HT-29 (cell line): ENCODE measurements at regions not wholly inside any gene's neighbourhood (a gene's known extent, or its start where the extent isn't known, plus 50 kb on each side); places are given as distances from the start of the nearest gene placed in this dataset.

ENCODE experiments used
- DNase-seq: peaks from one replicate; pipeline ENCODE4 v3.0.0-alpha.2; 2015; ENCODE audit warnings: low spot score

- no peak for DNase-seq
These were observed 296.2 kb upstream of the SKOR2 start for GRCh38 chr18:47547539-47548202.

DNA sequence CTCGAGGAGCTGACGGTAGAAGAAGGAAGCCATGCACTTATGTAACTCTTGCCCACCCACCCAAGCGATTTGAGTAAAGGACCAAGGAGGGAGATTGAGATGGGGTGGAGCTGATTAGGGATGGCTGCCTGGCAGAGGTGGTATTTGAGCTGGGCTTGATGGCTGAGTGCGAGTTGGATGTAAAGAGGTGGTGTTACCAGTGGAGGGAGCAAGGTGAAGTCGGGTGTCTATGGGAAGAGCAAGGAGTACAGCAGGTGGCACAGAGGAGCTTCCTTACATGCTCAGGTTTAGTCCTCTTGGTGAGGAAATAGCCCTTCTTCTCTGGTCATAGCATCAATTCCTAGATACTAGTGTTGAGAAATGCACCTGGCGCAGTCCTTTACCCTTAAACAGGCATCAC is 294.2 kb upstream of the SKOR2 start:
- DNase-seq: peak; percentile 6

- DNase-seq: no peak
These were observed 291.6 kb upstream of the SKOR2 start for GRCh38 chr18:47543080-47543479.

- no peak for DNase-seq
These were observed 291.1 kb upstream of the SKOR2 start for GRCh38 chr18:47542551-47542950.

GRCh38 chr18:47531717-47532116 is 280.3 kb upstream of the SKOR2 start:
- no peak for DNase-seq

DNA sequence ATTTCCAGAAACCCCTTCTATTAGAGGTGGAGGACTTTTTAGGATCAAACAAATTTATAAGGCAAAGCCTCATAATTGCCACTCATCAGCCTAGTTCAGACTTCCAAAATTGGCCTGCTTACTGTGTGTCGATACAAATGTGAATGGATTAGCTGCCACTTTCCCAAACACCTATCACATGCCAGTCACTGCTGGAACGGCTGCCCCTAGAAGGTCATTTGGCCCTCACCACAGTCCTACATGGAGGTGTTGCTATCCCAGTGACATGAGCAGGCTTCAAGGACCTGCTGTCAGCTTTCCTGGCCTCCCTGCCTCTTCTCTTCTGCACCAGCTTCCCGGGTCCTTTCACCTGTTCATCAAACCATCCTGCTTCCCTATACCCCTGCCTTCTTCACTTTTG is 279.2 kb upstream of the SKOR2 start:
- DNase-seq: no peak

DNA sequence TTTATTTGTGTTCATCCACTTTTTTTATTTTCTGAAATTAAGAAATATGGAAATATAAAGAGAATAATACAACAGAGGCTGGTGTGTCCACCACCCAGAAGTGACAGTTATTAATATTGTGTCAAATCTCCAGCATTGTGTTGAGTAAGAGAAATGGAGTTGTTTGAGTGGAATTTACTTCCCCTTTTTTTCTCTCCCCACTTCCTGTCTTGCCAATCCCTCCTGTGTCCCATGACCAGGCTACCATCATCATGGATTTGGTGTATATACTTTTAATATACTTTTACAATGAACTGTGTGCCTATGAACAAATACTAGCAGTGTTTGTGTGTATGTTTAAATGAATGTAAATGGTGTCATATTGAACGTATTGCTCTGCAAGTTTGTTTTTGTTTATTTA is 276.9 kb upstream of the SKOR2 start:
- no peak for DNase-seq

DNA sequence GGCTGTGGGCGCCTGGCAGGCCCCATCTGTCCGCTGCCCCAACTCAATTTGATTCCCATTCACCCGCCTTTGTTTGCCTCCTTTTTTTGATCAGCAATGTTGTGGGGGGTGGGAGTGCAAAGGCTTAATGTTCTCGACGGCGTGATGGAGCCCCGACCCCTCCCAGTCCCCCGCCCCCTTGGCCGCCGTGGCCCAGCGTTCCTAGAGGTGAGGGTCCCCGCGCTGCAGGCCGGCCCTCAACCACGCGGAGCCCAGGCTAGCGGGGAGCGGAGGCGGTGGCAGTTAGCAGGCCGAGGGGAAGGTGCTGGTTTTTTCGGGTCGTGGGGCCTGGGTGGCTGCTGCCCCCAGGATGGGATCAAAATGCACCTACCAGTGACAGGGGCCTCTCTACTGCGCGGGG is 274.7 kb upstream of the SKOR2 start:
- DNase-seq: no peak

- DNase-seq: no peak
These were observed 270.9 kb upstream of the SKOR2 start for GRCh38 chr18:47522359-47522758.

GRCh38 chr18:47520263-47520662 is 268.8 kb upstream of the SKOR2 start:
- no peak for DNase-seq

DNA sequence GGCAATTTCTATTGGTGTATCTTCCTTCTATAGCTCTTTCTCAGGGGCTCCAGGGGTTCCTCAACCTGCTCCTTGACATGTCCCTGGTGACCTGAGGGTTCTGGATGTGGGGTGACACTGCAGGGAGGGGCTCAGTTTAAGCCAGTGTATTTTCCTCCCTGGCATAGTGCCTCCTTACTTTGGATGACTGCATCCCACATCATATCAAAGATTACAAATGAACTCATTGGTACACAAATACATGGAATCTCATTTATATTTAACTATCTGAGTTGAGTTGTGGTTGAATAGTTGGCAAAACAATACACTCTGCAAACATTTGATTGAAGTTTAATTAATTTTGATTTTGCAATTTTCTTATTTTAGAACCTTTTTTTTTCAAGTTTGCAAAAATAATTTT is 268.2 kb upstream of the SKOR2 start:
- no peak for DNase-seq

GRCh38 chr18:47519277-47519676 is 267.8 kb upstream of the SKOR2 start:
- DNase-seq: no peak

- DNase-seq: no peak
These were observed 262.2 kb upstream of the SKOR2 start for GRCh38 chr18:47513614-47514013.

- no peak for DNase-seq
These were observed 261.4 kb upstream of the SKOR2 start for GRCh38 chr18:47512726-47513435.

DNA sequence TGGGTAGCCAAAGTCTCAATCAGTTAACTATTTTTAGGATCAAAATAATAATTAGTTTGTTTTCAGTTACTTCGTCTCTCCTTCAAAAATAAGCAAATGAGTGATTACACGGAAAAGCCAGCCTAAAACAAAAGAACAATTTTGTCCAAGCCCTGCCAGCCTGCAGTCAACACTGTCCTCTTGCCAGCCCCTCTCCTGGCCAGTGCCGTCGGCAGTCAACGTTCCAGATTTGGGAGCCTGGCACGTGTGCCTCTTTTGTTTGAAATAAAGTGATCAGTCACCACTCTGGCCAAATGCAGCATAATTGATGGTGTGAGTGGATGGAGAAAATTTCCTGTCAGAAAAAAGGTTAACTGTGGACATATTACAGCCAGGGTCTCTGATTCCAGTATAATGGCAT is 260.6 kb upstream of the SKOR2 start:
- DNase-seq: no peak

DNA sequence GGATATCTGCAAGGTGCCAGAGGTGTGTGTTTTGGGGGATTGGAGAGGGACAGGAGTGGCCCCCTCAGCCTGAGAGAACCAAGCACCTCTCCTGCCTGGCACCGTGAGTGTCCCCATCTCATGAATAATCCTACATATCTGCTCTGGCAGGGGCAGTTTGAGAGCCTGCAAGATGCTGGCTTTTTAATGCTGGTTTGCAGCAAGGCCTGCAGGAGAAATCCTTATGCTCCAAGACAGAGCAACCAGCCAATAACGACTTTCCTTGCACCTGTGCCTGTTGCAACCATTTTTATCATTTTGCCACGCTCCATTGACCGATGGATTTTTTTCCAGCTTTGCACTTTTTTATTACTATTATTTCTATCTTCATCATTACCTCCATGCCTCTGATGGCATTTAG is 259.4 kb upstream of the SKOR2 start:
- no peak for DNase-seq

- no peak for DNase-seq
These were observed 256.2 kb upstream of the SKOR2 start for GRCh38 chr18:47507651-47508050.

GRCh38 chr18:47506897-47507296 is 255.4 kb upstream of the SKOR2 start:
- no peak for DNase-seq

- DNase-seq: no peak
These were observed 250.5 kb upstream of the SKOR2 start for GRCh38 chr18:47501946-47502345.

DNA sequence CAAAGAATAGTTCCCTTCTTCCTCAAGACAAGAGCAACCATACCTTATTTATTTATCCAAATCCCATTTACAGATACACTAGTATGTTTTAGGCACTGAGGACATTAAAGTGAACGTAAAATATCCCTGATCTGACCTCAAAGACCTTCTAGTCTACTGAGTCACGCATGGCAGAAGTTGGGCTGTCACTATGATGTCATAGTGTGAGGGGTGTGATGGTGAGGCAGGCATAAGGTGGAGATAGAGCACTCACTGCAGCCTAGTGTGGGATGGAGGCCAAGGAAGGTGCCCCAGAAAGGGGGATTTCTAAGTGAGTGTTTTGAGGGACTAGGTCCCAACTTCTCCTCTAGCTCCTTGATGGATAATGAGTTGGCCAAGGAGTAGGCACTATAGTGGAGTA is 249.5 kb upstream of the SKOR2 start:
- no peak for DNase-seq

GRCh38 chr18:47492691-47493090 is 241.2 kb upstream of the SKOR2 start:
- no peak for DNase-seq

DNA sequence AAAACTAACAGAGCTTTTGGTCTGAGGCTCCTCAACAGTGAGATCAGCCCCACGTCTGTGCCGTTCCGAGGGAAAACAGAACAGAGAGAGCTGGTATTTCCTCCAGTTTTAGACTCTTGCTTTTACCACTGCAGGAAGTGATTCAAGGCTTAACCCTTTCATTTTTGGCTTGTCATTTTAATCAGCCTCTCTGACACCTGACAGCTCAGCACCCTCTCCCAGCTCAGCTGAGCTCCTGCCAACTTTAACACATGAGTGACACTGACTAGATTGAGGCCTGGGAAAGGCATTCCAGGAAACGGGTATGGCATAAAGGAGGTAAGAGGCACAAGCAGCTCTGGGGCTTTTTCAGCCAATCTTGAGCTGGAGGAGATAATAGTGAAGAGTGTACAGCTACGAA is 239.4 kb upstream of the SKOR2 start:
- no peak for DNase-seq

DNA sequence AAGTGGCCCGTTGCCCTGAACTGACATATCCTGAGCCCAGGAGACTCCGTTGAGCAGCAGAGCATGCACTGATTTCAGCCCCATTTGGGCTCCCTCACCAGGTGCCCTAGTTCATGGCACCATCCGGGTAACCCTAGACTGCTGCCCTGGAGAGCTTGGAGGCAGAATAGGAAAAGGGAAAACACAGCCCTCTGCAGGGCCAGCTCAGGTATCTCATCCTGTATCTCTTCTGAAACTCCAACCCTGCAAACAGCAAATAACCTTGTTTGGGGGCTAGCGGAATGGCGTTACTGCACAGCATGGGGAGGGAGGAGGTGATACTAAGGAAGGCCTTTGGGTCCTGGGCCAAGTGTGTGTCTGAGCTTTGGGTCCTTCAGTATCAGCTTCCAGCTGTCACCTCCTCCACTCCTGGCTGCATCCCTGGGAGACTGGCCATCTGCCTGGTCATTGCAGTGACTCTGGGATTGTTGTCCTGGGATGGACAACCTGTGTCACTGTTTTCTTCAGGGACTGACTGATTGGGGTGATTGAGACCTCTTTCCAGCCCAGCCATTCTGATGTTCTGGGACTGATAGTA is 233.8 kb upstream of the SKOR2 start:
- no peak for DNase-seq
